ENCODE measurements at regions not wholly inside any gene's neighbourhood (a gene's known extent, or its start where the extent isn't known, plus 50 kb on each side); places are given as distances from the start of the nearest gene placed in this dataset.

DNA sequence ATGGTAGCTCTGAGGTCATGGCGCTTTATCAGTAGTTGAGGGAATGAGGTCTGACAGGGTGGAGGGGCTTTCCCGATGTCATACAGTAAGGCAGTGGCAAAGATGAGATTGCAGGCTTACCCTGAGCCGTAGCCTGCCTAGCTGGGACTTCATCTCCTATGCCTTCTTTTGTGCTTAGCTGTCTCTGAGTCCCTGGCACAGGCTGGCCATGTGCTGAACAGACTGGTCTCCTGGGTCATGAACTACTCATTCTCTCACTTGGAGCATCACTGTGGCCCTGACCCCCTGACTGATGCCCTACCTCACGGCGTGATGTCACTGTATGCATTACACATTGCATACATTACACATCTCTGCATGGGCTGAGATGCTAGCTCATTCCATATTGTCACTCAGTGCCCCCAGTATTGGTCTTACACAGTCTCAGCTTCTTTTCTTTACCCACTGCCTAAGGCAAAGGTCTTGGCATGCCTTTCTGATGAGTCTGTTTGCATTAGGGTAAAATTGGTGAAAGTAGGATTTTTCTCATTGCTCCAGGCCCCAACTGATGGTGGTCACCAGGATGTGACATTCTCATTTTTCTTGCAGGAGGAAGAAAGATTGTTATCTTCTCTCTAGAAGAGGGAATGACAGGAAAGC lies 389.4 kb upstream of the CADM1 start:
- Histone ChIP-seq H2AK5ac (ENCODE audit: low read depth, low read length) (no peak overlapping the region), H2AFZ (ENCODE audit: low read length) (no peak overlapping the region), H3K23ac (ENCODE audit: low read depth, low read length, poor library complexity) (no peak overlapping the region), H3K14ac (ENCODE audit: low read length) (no peak overlapping the region), H3K27ac (replicated peaks; ENCODE audit: low read length) (no peak overlapping the region), H3K27me3 (ENCODE audit: control insufficient read depth in 3 of 3, insufficient read depth in 3 of 3, low read depth in 1 of 3, low read length in 3 of 3) (no peaks in the 10 kb centered on the region), H3K4me2 (ENCODE audit: insufficient read depth, low read length, poor library complexity, severe bottlenecking) (no peak overlapping the region), H3K9ac (ENCODE audit: low read depth, low read length, poor library complexity) (no peak overlapping the region), H3K18ac (ENCODE audit: low read length) (no peak overlapping the region), H2BK12ac (ENCODE audit: low read length) (no peak overlapping the region), H4K8ac (ENCODE audit: low read depth, low read length) (no peak overlapping the region), H3K79me1 (ENCODE audit: low read depth, low read length) (no peaks in the 10 kb centered on the region), H3K36me3 (replicated peaks in 1 of 2; ENCODE audit: control insufficient read depth in 2 of 2, insufficient read depth in 2 of 2, low read length in 2 of 2) (no peaks in the 10 kb centered on the region), H3K9me3 (replicated peaks in 1 of 2; ENCODE audit: control insufficient read depth in 2 of 2, insufficient read depth in 1 of 2, low read depth in 1 of 2, low read length in 2 of 2) (no peaks in the 10 kb centered on the region), H2BK5ac (ENCODE audit: low read length) (no peak overlapping the region), H3K4ac (ENCODE audit: low read length) (no peak overlapping the region), H3K4me3 (ENCODE audit: low read length in 2 of 2) (no peak overlapping the region), H2BK15ac (ENCODE audit: low read length) (no peak overlapping the region), H3K4me1 (ENCODE audit: control insufficient read depth in 2 of 2, insufficient read depth in 1 of 2, low read depth in 1 of 2, low read length in 2 of 2) (no peaks in the 10 kb centered on the region), H4K91ac (ENCODE audit: low read depth, low read length, poor library complexity) (no peak overlapping the region), H2BK120ac (ENCODE audit: low read depth, low read length) (no peak overlapping the region)
- DNase-seq (ENCODE audit: low spot score) = no peak
- WGBS, 2 donors (ENCODE audit: extremely low coverage in 2 of 2, insufficient read length in 2 of 2, insufficient replicate concordance in 1 of 2) = no CpG with 5 or more reads among the region's 5 CpGs

DNA sequence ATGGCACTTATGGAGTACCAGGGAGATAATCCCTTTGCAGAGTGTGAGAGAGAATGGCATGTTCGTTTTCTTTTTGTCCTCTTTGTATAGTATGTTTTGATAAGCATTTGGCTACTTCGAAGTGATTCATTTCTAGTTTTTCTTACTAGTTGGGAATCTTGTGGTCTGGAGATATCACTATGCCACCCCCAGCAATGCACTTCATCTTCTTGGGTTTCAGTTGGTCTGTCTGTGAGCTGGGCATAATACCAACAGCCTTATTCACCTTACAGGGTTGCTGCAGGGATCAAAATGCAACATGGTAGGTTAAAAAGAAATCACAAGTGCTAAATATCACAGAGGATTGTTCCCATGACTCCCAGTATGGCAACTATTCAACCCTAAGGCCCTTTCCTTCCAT lies 387.8 kb upstream of the CADM1 start:
- Histone ChIP-seq H3K36me3 (replicated peaks in 1 of 2; ENCODE audit: control insufficient read depth in 2 of 2, insufficient read depth in 2 of 2, low read length in 2 of 2) (no peaks in the 10 kb centered on the region), H4K8ac (ENCODE audit: low read depth, low read length) (no peak overlapping the region), H2AK5ac (ENCODE audit: low read depth, low read length) (no peak overlapping the region), H3K4me3 (ENCODE audit: low read length in 2 of 2) (no peak overlapping the region), H3K9ac (ENCODE audit: low read depth, low read length, poor library complexity) (peak overlapping the region; percentile 21), H4K91ac (ENCODE audit: low read depth, low read length, poor library complexity) (no peak overlapping the region), H3K27me3 (ENCODE audit: control insufficient read depth in 3 of 3, insufficient read depth in 3 of 3, low read depth in 1 of 3, low read length in 3 of 3) (no peaks in the 10 kb centered on the region), H3K9me3 (replicated peaks in 1 of 2; ENCODE audit: control insufficient read depth in 2 of 2, insufficient read depth in 1 of 2, low read depth in 1 of 2, low read length in 2 of 2) (peaks cover 0 to 2% of the 10 kb centered on the region in 2 donors), H2BK120ac (ENCODE audit: low read depth, low read length) (no peak overlapping the region), H2BK5ac (ENCODE audit: low read length) (no peak overlapping the region), H3K4ac (ENCODE audit: low read length) (no peak overlapping the region), H3K14ac (ENCODE audit: low read length) (no peak overlapping the region), H2BK15ac (ENCODE audit: low read length) (no peak overlapping the region), H2AFZ (ENCODE audit: low read length) (no peak overlapping the region), H3K4me2 (ENCODE audit: insufficient read depth, low read length, poor library complexity, severe bottlenecking) (no peak overlapping the region), H3K18ac (ENCODE audit: low read length) (no peak overlapping the region), H2BK12ac (ENCODE audit: low read length) (no peak overlapping the region), H3K27ac (replicated peaks; ENCODE audit: low read length) (no peak overlapping the region), H3K23ac (ENCODE audit: low read depth, low read length, poor library complexity) (no peak overlapping the region), H3K79me1 (ENCODE audit: low read depth, low read length) (no peaks in the 10 kb centered on the region), H3K4me1 (ENCODE audit: control insufficient read depth in 2 of 2, insufficient read depth in 1 of 2, low read depth in 1 of 2, low read length in 2 of 2) (peaks cover 0 to 2% of the 10 kb centered on the region in 2 donors)
- no CpG with 5 or more reads among the region's 2 CpGs for WGBS, 2 donors (ENCODE audit: extremely low coverage in 2 of 2, insufficient read length in 2 of 2, insufficient replicate concordance in 1 of 2)
- DNase-seq (ENCODE audit: low spot score) = no peak

GRCh38 chr11:115891581-115891980 lies 387.4 kb upstream of the CADM1 start:
- no peak overlapping the region for H3K27ac ChIP-seq (replicated peaks; ENCODE audit: low read length)
- H2BK12ac ChIP-seq (ENCODE audit: low read length) = no peak overlapping the region
- H4K8ac ChIP-seq (ENCODE audit: low read depth, low read length) = no peak overlapping the region
- H2BK15ac ChIP-seq (ENCODE audit: low read length) = no peak overlapping the region
- no peak for DNase-seq (ENCODE audit: low spot score)
- H2AK5ac ChIP-seq (ENCODE audit: low read depth, low read length) = no peak overlapping the region
- peak overlapping the region; percentile 21 for H3K9ac ChIP-seq (ENCODE audit: low read depth, low read length, poor library complexity)
- no peak overlapping the region for H4K91ac ChIP-seq (ENCODE audit: low read depth, low read length, poor library complexity)
- no peaks in the 10 kb centered on the region for H3K27me3 ChIP-seq (ENCODE audit: control insufficient read depth in 3 of 3, insufficient read depth in 3 of 3, low read depth in 1 of 3, low read length in 3 of 3)
- H3K4me1 ChIP-seq (ENCODE audit: control insufficient read depth in 2 of 2, insufficient read depth in 1 of 2, low read depth in 1 of 2, low read length in 2 of 2) = peaks cover 0 to 2% of the 10 kb centered on the region in 2 donors
- H3K79me1 ChIP-seq (ENCODE audit: low read depth, low read length) = no peaks in the 10 kb centered on the region
- H2AFZ ChIP-seq (ENCODE audit: low read length) = no peak overlapping the region
- H3K36me3 ChIP-seq (replicated peaks in 1 of 2; ENCODE audit: control insufficient read depth in 2 of 2, insufficient read depth in 2 of 2, low read length in 2 of 2) = no peaks in the 10 kb centered on the region
- no peak overlapping the region for H3K23ac ChIP-seq (ENCODE audit: low read depth, low read length, poor library complexity)
- no peak overlapping the region for H3K4ac ChIP-seq (ENCODE audit: low read length)
- no peak overlapping the region for H3K18ac ChIP-seq (ENCODE audit: low read length)
- no peak overlapping the region for H2BK5ac ChIP-seq (ENCODE audit: low read length)
- peaks cover 0 to 2% of the 10 kb centered on the region in 2 donors for H3K9me3 ChIP-seq (replicated peaks in 1 of 2; ENCODE audit: control insufficient read depth in 2 of 2, insufficient read depth in 1 of 2, low read depth in 1 of 2, low read length in 2 of 2)
- no peak overlapping the region for H3K4me3 ChIP-seq (ENCODE audit: low read length in 2 of 2)
- H2BK120ac ChIP-seq (ENCODE audit: low read depth, low read length) = no peak overlapping the region
- no peak overlapping the region for H3K14ac ChIP-seq (ENCODE audit: low read length)
- no CpG with 5 or more reads among the region's 1 CpG for WGBS, 2 donors (ENCODE audit: extremely low coverage in 2 of 2, insufficient read length in 2 of 2, insufficient replicate concordance in 1 of 2)
- no peak overlapping the region for H3K4me2 ChIP-seq (ENCODE audit: insufficient read depth, low read length, poor library complexity, severe bottlenecking)

DNA sequence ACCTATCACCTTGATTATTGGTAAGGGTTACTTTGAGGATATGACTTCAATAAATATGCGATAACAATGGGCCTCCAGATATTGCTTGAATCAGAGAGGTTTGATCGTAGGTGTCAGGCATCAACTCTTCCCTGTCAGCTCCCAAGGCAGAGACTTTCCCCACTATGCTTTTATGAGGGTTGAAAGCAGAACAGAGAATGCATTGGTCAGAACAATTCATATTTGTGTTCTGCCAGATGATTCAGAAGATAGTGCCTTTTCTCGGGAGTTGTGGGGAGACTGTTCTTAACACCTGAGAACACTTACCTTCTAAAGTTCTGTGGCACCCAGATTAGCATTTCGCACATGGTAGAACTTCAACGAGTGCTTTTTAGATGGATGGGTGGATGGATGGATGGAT lies 386.3 kb upstream of the CADM1 start:
- Histone ChIP-seq H2BK5ac (ENCODE audit: low read length) (no peak overlapping the region), H3K23ac (ENCODE audit: low read depth, low read length, poor library complexity) (no peak overlapping the region), H2BK15ac (ENCODE audit: low read length) (no peak overlapping the region), H2BK12ac (ENCODE audit: low read length) (no peak overlapping the region), H4K8ac (ENCODE audit: low read depth, low read length) (no peak overlapping the region), H2AK5ac (ENCODE audit: low read depth, low read length) (no peak overlapping the region), H2AFZ (ENCODE audit: low read length) (no peak overlapping the region), H3K36me3 (replicated peaks in 1 of 2; ENCODE audit: control insufficient read depth in 2 of 2, insufficient read depth in 2 of 2, low read length in 2 of 2) (no peaks in the 10 kb centered on the region), H3K9me3 (replicated peaks in 1 of 2; ENCODE audit: control insufficient read depth in 2 of 2, insufficient read depth in 1 of 2, low read depth in 1 of 2, low read length in 2 of 2) (peaks cover 0 to 2% of the 10 kb centered on the region in 2 donors), H3K27me3 (ENCODE audit: control insufficient read depth in 3 of 3, insufficient read depth in 3 of 3, low read depth in 1 of 3, low read length in 3 of 3) (no peaks in the 10 kb centered on the region), H3K18ac (ENCODE audit: low read length) (no peak overlapping the region), H3K9ac (ENCODE audit: low read depth, low read length, poor library complexity) (no peak overlapping the region), H3K4me3 (ENCODE audit: low read length in 2 of 2) (no peak overlapping the region), H3K27ac (replicated peaks; ENCODE audit: low read length) (no peak overlapping the region), H3K4me1 (ENCODE audit: control insufficient read depth in 2 of 2, insufficient read depth in 1 of 2, low read depth in 1 of 2, low read length in 2 of 2) (peaks cover 0 to 12% of the 10 kb centered on the region in 2 donors), H3K4me2 (ENCODE audit: insufficient read depth, low read length, poor library complexity, severe bottlenecking) (no peak overlapping the region), H4K91ac (ENCODE audit: low read depth, low read length, poor library complexity) (no peak overlapping the region), H2BK120ac (ENCODE audit: low read depth, low read length) (no peak overlapping the region), H3K4ac (ENCODE audit: low read length) (no peak overlapping the region), H3K79me1 (ENCODE audit: low read depth, low read length) (no peaks in the 10 kb centered on the region), H3K14ac (ENCODE audit: low read length) (no peak overlapping the region)
- no peak for DNase-seq (ENCODE audit: low spot score)
- WGBS, 2 donors (ENCODE audit: extremely low coverage in 2 of 2, insufficient read length in 2 of 2, insufficient replicate concordance in 1 of 2) = no CpG with 5 or more reads among the region's 5 CpGs

Data from neuronal stem cell (in vitro differentiated cells).